Chondrocyte (in vitro differentiated cells): ENCODE measurements at regions not wholly inside any gene's neighbourhood (a gene's known extent, or its start where the extent isn't known, plus 50 kb on each side); places are given as distances from the start of the nearest gene placed in this dataset.

ENCODE experiments used
- DNase-seq: peaks from one replicate; pipeline ENCODE4 v3.0.0; 2021; ENCODE audit warnings: mixed read lengths, low spot score
- H3K27ac Mint-ChIP-seq: one replicate; pipeline ENCODE4 v1.8.0; 2021; ENCODE audit warnings: mild to moderate bottlenecking, moderate library complexity, mixed read lengths; ENCODE audit not compliant: unreplicated experiment
- H3K27me3 Mint-ChIP-seq: 2 replicates; pipeline ENCODE4 v1.8.0; 2021; ENCODE audit warnings: low read depth, mixed read lengths
- H3K36me3 Mint-ChIP-seq: 2 replicates; pipeline ENCODE4 v1.8.0; 2021; ENCODE audit warnings: low read depth, mixed read lengths
- H3K4me1 Mint-ChIP-seq: 2 replicates; pipeline ENCODE4 v1.8.0; 2021; ENCODE audit warnings: low read depth, mild to moderate bottlenecking, mixed read lengths
- H3K4me3 Mint-ChIP-seq: one replicate; pipeline ENCODE4 v1.8.0; 2021; ENCODE audit warnings: mild to moderate bottlenecking, moderate library complexity, mixed read lengths; ENCODE audit not compliant: unreplicated experiment
- H3K9me3 Mint-ChIP-seq: 2 replicates; pipeline ENCODE4 v1.8.0; 2021; ENCODE audit warnings: low read depth, mixed read lengths
- CTCF ChIP-seq: fragments of 200-600 bp; sonication (generic); IDR thresholded peaks from 2 replicates; pipeline ENCODE4 v1.5.0; 2021; ENCODE audit warnings: antibody characterized with exemption, mild to moderate bottlenecking, moderate library complexity

- Mint-ChIP-seq H3K4me1 (no peaks in the 10 kb centered on the region), H3K27me3 (no peaks in the 10 kb centered on the region), H3K27ac (no peak overlapping the region), H3K36me3 (no peaks in the 10 kb centered on the region), H3K9me3 (no peaks in the 10 kb centered on the region), H3K4me3 (no peak overlapping the region)
- no peak for TF ChIP-seq CTCF
- no peak for DNase-seq
These were observed 224.2 kb upstream of the PABPC4L start for GRCh38 chr4:134425756-134426155.

GRCh38 chr4:134422776-134423175 lies 221.2 kb upstream of the PABPC4L start:
- Mint-ChIP-seq H3K27ac (no peak overlapping the region), H3K27me3 (peaks cover 5% of the 10 kb centered on the region), H3K36me3 (no peaks in the 10 kb centered on the region), H3K4me1 (no peaks in the 10 kb centered on the region), H3K9me3 (no peaks in the 10 kb centered on the region), H3K4me3 (no peak overlapping the region)
- no peak for TF ChIP-seq CTCF
- DNase-seq = no peak

GRCh38 chr4:134421734-134422133 lies 220.1 kb upstream of the PABPC4L start:
- no peak overlapping the region for H3K27ac Mint-ChIP-seq
- TF ChIP-seq CTCF = no peak
- H3K27me3 Mint-ChIP-seq = peaks cover 5% of the 10 kb centered on the region
- H3K9me3 Mint-ChIP-seq = no peaks in the 10 kb centered on the region
- DNase-seq = no peak
- H3K4me3 Mint-ChIP-seq = no peak overlapping the region
- no peaks in the 10 kb centered on the region for H3K36me3 Mint-ChIP-seq
- H3K4me1 Mint-ChIP-seq = no peaks in the 10 kb centered on the region

GRCh38 chr4:134408897-134409296 lies 207.3 kb upstream of the PABPC4L start:
- no peaks in the 10 kb centered on the region for H3K27me3 Mint-ChIP-seq
- no peak for DNase-seq
- H3K4me1 Mint-ChIP-seq = no peaks in the 10 kb centered on the region
- no peaks in the 10 kb centered on the region for H3K9me3 Mint-ChIP-seq
- no peak overlapping the region for H3K27ac Mint-ChIP-seq
- no peak for TF ChIP-seq CTCF
- H3K36me3 Mint-ChIP-seq = no peaks in the 10 kb centered on the region
- H3K4me3 Mint-ChIP-seq = no peak overlapping the region

DNA sequence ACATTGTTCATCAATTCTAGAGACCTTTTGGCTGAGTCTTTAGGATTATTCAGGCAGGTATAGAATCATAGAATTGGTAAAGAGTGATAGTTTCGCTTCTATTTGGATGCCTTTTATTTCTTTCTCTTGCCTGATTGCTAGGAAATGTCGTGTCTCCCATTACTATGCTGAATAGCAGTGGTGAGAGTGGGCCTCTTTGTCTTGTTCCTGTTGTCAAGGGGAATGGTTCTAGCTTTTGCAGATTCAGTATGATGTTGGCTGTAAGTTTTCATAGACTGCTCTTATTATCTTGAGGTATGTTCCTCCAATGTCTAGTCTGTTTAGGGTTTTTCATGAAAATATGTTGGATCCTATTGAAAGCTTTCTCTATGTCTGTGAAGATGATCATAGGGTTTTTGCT lies 200.2 kb upstream of the PABPC4L start:
- no peaks in the 10 kb centered on the region for H3K36me3 Mint-ChIP-seq
- no peak for TF ChIP-seq CTCF
- peaks cover 28% of the 10 kb centered on the region for H3K9me3 Mint-ChIP-seq

More for the DNA sequence above, 200.2 kb upstream of the PABPC4L start:
- no peaks in the 10 kb centered on the region for H3K4me1 Mint-ChIP-seq
- DNase-seq = no peak
- no peak overlapping the region for H3K27ac Mint-ChIP-seq
- no peaks in the 10 kb centered on the region for H3K27me3 Mint-ChIP-seq
- H3K4me3 Mint-ChIP-seq = no peak overlapping the region
